ENCODE measurements at regions not wholly inside any gene's neighbourhood (a gene's known extent, or its start where the extent isn't known, plus 50 kb on each side); places are given as distances from the start of the nearest gene placed in this dataset.

DNA sequence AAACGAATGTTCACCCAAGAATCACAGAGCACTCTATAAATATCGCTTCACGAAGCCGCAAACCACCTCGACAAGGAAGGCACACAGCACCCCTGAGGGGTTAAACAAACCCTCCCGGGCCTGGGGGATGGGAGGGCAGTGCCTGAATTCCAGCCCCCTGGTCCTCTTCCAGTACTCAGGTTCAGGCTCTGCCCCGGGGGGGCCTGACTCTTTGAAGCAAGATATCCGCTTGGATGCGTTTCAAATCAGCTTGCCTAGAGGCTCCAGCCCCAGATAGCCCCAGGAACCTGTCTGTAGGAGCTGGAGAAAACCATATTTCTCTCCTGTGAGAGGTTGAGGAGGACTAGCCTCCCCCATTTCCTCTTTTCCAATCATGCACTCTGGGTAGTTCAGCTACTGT, 194.7 kb downstream of the WNT5A start:
- ChIA-PET CTCF (no interaction called here), POLR2A (no interaction called here)
- peaks cover 30% of the 10 kb centered on the region for H3K4me1 Mint-ChIP-seq
- peaks cover 2% of the 10 kb centered on the region; the same call in 1 of the 2 replicates for H3K27me3 Mint-ChIP-seq (ENCODE audit: low read depth)
- ATAC-seq (peak; percentile 92), DNase-seq (ENCODE audit: low spot score) (peak; percentile 54)
- H3K27ac Mint-ChIP-seq: no peak overlapping the region
- H3K36me3 Mint-ChIP-seq: no peaks in the 10 kb centered on the region
- TF ChIP-seq, protein P1, sequence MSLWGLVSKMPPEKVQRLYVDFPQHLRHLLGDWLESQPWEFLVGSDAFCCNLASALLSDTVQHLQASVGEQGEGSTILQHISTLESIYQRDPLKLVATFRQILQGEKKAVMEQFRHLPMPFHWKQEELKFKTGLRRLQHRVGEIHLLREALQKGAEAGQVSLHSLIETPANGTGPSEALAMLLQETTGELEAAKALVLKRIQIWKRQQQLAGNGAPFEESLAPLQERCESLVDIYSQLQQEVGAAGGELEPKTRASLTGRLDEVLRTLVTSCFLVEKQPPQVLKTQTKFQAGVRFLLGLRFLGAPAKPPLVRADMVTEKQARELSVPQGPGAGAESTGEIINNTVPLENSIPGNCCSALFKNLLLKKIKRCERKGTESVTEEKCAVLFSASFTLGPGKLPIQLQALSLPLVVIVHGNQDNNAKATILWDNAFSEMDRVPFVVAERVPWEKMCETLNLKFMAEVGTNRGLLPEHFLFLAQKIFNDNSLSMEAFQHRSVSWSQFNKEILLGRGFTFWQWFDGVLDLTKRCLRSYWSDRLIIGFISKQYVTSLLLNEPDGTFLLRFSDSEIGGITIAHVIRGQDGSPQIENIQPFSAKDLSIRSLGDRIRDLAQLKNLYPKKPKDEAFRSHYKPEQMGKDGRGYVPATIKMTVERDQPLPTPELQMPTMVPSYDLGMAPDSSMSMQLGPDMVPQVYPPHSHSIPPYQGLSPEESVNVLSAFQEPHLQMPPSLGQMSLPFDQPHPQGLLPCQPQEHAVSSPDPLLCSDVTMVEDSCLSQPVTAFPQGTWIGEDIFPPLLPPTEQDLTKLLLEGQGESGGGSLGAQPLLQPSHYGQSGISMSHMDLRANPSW (CRISPR knock-in tag; conservative IDR thresholded peaks at IDR 0.05; ENCODE audit: low read depth): no peak
- TF ChIP-seq TEAD4 (CRISPR knock-in tag; IDR thresholded peaks at IDR 0.05) (no peak), ZNF396 (CRISPR knock-in tag; IDR thresholded peaks at IDR 0.05; ENCODE audit: borderline replicate concordance) (no peak), ATF1 (CRISPR knock-in tag; IDR thresholded peaks at IDR 0.05) (no peak), SP1 (CRISPR knock-in tag; conservative IDR thresholded peaks at IDR 0.05) (no peak), CREB1 (CRISPR knock-in tag; IDR thresholded peaks at IDR 0.05) (no peak), OVOL2 (CRISPR knock-in tag; IDR thresholded peaks at IDR 0.05; ENCODE audit: borderline replicate concordance) (no peak)
- TF ChIP-seq, protein P2, sequence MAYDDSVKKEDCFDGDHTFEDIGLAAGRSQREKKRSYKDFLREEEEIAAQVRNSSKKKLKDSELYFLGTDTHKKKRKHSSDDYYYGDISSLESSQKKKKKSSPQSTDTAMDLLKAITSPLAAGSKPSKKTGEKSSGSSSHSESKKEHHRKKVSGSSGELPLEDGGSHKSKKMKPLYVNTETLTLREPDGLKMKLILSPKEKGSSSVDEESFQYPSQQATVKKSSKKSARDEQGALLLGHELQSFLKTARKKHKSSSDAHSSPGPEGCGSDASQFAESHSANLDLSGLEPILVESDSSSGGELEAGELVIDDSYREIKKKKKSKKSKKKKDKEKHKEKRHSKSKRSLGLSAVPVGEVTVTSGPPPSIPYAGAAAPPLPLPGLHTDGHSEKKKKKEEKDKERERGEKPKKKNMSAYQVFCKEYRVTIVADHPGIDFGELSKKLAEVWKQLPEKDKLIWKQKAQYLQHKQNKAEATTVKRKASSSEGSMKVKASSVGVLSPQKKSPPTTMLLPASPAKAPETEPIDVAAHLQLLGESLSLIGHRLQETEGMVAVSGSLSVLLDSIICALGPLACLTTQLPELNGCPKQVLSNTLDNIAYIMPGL (CRISPR knock-in tag; IDR thresholded peaks at IDR 0.05): no peak
- TF ChIP-seq, protein P3, sequence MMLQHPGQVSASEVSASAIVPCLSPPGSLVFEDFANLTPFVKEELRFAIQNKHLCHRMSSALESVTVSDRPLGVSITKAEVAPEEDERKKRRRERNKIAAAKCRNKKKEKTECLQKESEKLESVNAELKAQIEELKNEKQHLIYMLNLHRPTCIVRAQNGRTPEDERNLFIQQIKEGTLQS (CRISPR knock-in tag; conservative IDR thresholded peaks at IDR 0.05): no peak
- H3K9me3 Mint-ChIP-seq: no peaks in the 10 kb centered on the region
- no peak overlapping the region; the same call in 1 of the 2 replicates for H3K4me3 Mint-ChIP-seq

DNA sequence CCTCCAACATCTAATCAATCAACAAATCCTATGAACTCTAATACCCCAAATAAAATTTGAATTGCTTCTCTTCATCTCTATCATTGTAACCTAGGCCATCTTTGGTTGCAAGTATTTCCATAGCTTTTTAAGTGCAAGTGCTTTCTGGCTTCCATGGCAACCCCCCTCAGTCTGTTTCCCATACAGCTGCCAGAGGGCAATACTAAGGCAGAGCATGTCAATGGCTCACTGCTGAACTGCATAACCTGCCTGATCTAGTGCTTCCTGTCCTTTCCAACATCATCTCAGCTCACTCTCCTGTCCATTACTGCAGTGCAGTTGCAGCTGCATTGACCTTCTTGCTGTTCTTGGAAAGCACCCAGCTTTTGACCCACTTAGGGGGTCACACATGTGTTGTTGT, 198.4 kb downstream of the WNT5A start:
- Mint-ChIP-seq H3K4me3 (no peak overlapping the region), H3K9me3 (no peaks in the 10 kb centered on the region), H3K27me3 (ENCODE audit: low read depth) (peaks cover 2% of the 10 kb centered on the region), H3K36me3 (no peaks in the 10 kb centered on the region), H3K4me1 (peaks cover 35% of the 10 kb centered on the region), H3K27ac (no peak overlapping the region)
- ATAC-seq: peak; percentile 47
- DNase-seq (ENCODE audit: low spot score): no peak
- ChIA-PET POLR2A (no interaction called here), CTCF (no interaction called here)
- TF ChIP-seq ZNF396 (CRISPR knock-in tag; IDR thresholded peaks at IDR 0.05; ENCODE audit: borderline replicate concordance) (no peak), TEAD4 (CRISPR knock-in tag; IDR thresholded peaks at IDR 0.05) (no peak), NR3C1 (CRISPR knock-in tag; conservative IDR thresholded peaks at IDR 0.05; ENCODE audit: low read depth) (no peak), FOXP1 (CRISPR knock-in tag; IDR thresholded peaks at IDR 0.05; ENCODE audit: borderline replicate concordance) (no peak), ZNF232 (CRISPR knock-in tag; IDR thresholded peaks at IDR 0.05) (no peak), CREB1 (CRISPR knock-in tag; IDR thresholded peaks at IDR 0.05) (no peak), ELF4 (CRISPR knock-in tag; IDR thresholded peaks at IDR 0.05; ENCODE audit: low read depth) (no peak), TEAD1 (CRISPR knock-in tag; IDR thresholded peaks at IDR 0.05) (no peak), SP1 (CRISPR knock-in tag; conservative IDR thresholded peaks at IDR 0.05) (no peak), ZNF416 (CRISPR knock-in tag; IDR thresholded peaks at IDR 0.05) (no peak), GTF2I (CRISPR knock-in tag; conservative IDR thresholded peaks at IDR 0.05) (no peak), CBFB (CRISPR knock-in tag; IDR thresholded peaks at IDR 0.05; ENCODE audit: low read depth) (no peak), ZNF219 (CRISPR knock-in tag; IDR thresholded peaks at IDR 0.05; ENCODE audit: borderline replicate concordance) (no peak), ZNF317 (CRISPR knock-in tag; IDR thresholded peaks at IDR 0.05; ENCODE audit: borderline replicate concordance, low read depth) (no peak)
- TF ChIP-seq, protein P4, sequence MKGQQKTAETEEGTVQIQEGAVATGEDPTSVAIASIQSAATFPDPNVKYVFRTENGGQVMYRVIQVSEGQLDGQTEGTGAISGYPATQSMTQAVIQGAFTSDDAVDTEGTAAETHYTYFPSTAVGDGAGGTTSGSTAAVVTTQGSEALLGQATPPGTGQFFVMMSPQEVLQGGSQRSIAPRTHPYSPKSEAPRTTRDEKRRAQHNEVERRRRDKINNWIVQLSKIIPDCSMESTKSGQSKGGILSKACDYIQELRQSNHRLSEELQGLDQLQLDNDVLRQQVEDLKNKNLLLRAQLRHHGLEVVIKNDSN (CRISPR knock-in tag; IDR thresholded peaks at IDR 0.05): no peak
- TF ChIP-seq, protein P5, sequence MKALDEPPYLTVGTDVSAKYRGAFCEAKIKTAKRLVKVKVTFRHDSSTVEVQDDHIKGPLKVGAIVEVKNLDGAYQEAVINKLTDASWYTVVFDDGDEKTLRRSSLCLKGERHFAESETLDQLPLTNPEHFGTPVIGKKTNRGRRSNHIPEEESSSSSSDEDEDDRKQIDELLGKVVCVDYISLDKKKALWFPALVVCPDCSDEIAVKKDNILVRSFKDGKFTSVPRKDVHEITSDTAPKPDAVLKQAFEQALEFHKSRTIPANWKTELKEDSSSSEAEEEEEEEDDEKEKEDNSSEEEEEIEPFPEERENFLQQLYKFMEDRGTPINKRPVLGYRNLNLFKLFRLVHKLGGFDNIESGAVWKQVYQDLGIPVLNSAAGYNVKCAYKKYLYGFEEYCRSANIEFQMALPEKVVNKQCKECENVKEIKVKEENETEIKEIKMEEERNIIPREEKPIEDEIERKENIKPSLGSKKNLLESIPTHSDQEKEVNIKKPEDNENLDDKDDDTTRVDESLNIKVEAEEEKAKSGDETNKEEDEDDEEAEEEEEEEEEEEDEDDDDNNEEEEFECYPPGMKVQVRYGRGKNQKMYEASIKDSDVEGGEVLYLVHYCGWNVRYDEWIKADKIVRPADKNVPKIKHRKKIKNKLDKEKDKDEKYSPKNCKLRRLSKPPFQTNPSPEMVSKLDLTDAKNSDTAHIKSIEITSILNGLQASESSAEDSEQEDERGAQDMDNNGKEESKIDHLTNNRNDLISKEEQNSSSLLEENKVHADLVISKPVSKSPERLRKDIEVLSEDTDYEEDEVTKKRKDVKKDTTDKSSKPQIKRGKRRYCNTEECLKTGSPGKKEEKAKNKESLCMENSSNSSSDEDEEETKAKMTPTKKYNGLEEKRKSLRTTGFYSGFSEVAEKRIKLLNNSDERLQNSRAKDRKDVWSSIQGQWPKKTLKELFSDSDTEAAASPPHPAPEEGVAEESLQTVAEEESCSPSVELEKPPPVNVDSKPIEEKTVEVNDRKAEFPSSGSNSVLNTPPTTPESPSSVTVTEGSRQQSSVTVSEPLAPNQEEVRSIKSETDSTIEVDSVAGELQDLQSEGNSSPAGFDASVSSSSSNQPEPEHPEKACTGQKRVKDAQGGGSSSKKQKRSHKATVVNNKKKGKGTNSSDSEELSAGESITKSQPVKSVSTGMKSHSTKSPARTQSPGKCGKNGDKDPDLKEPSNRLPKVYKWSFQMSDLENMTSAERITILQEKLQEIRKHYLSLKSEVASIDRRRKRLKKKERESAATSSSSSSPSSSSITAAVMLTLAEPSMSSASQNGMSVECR (CRISPR knock-in tag; IDR thresholded peaks at IDR 0.05; ENCODE audit: borderline replicate concordance): no peak
- TF ChIP-seq, protein P6, sequence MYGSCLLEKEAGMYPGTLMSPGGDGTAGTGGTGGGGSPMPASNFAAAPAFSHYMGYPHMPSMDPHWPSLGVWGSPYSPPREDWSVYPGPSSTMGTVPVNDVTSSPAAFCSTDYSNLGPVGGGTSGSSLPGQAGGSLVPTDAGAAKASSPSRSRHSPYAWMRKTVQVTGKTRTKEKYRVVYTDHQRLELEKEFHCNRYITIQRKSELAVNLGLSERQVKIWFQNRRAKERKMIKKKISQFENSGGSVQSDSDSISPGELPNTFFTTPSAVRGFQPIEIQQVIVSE (CRISPR knock-in tag; IDR thresholded peaks at IDR 0.05; ENCODE audit: borderline replicate concordance): no peak
- TF ChIP-seq, protein P1 (CRISPR knock-in tag; conservative IDR thresholded peaks at IDR 0.05; ENCODE audit: low read depth): no peak
